ENCODE measurements at regions not wholly inside any gene's neighbourhood (a gene's known extent, or its start where the extent isn't known, plus 50 kb on each side); places are given as distances from the start of the nearest gene placed in this dataset.

GRCh38 chr4:42824278-42824977 is 68.1 kb upstream of the GRXCR1 start:
- Mint-ChIP-seq H3K9me3 (no peaks in the 10 kb centered on the region), H3K4me1 (no peaks in the 10 kb centered on the region), H3K36me3 (no peaks in the 10 kb centered on the region), H3K4me3 (no peak overlapping the region), H3K27ac (no peak overlapping the region), H3K27me3 (peaks cover 9% of the 10 kb centered on the region)
- ATAC-seq, result no peak

DNA sequence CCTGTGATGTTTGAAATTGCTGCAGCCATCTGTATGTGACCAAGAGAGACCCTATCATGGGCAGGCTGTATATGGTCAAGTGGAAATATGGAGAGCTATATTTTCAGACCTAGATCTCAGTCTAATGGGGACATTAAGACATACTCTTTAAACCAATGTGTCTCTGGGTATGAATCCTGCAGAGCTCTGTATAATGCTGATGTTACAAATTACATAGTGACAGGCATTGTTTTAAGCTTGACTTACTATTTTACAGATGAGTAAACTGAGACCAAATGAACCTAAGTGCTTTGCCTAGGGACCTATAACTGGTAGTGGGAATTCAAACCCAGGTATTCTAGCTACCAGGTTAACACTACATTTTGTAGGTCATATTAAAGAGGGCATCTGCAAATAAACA is 71.3 kb upstream of the GRXCR1 start:
- no peak overlapping the region for H3K27ac Mint-ChIP-seq
- peaks cover 7% of the 10 kb centered on the region for H3K4me1 Mint-ChIP-seq
- no peak overlapping the region for H3K4me3 Mint-ChIP-seq
- no peaks in the 10 kb centered on the region for H3K9me3 Mint-ChIP-seq
- no peaks in the 10 kb centered on the region for H3K36me3 Mint-ChIP-seq
- ATAC-seq, result no peak
- H3K27me3 Mint-ChIP-seq, result peaks cover 6% of the 10 kb centered on the region

- Mint-ChIP-seq H3K4me3 (no peak overlapping the region), H3K27ac (no peak overlapping the region), H3K4me1 (peaks cover 7% of the 10 kb centered on the region), H3K27me3 (no peaks in the 10 kb centered on the region), H3K36me3 (no peaks in the 10 kb centered on the region), H3K9me3 (no peaks in the 10 kb centered on the region)
- ATAC-seq, result no peak
Measured at GRCh38 chr4:42819863-42820514, 72.5 kb upstream of the GRXCR1 start.

DNA sequence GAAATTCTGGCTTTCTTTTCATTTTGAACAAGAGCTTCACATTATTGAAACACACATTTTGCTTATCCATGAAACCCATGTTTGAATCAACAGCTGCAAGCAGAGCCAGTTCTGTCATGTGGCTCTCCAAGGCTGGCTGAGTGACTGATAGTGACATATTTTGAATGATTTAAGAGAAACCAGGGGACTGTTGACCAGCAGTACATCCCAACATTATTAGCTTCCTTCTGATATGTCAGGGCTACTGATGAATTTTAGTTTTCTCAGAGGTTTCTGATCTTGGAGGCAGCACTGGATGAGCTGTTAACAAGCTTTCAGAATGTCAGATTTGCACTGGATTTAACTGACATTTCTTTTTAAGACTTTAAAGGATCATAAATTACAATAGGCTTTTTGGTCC is 74.6 kb upstream of the GRXCR1 start:
- H3K4me1 Mint-ChIP-seq, result peaks cover 7% of the 10 kb centered on the region
- no peaks in the 10 kb centered on the region for H3K27me3 Mint-ChIP-seq
- ATAC-seq, result no peak
- no peak overlapping the region for H3K27ac Mint-ChIP-seq
- H3K4me3 Mint-ChIP-seq, result no peak overlapping the region
- H3K36me3 Mint-ChIP-seq, result no peaks in the 10 kb centered on the region
- no peaks in the 10 kb centered on the region for H3K9me3 Mint-ChIP-seq

DNA sequence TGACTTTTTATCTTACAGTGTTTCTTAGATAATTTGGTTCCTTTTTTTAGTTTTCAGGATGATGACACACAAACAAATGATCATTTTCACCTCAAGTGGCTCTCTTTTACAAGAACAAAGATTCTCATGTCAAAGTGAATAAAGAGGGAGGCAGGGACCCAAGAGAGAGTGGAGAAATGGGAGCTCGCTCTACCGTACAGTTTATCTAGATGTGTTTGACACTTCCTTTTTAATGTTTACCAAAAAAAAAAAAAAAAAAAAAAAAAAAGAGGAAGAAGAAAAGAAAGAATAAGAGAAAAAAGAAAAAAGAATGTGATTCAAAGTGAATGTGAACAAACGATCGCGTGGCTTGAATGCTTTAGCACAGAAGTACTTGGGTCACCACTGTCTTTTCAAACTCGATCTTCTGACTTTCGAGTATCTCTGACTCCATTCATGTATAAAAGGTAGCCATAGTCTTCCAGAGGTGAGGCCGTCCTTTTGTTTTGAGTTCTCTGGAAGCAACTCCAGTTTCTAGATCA is 75.6 kb upstream of the GRXCR1 start:
- peak; percentile 44 for ATAC-seq
- H3K27me3 Mint-ChIP-seq, result no peaks in the 10 kb centered on the region
- H3K4me1 Mint-ChIP-seq, result peaks cover 7% of the 10 kb centered on the region

GRCh38 chr4:42816189-42816879 is 76.2 kb upstream of the GRXCR1 start:
- peaks cover 7% of the 10 kb centered on the region for H3K4me1 Mint-ChIP-seq
- H3K27ac Mint-ChIP-seq, result no peak overlapping the region
- no peak overlapping the region for H3K4me3 Mint-ChIP-seq
- no peaks in the 10 kb centered on the region for H3K36me3 Mint-ChIP-seq
- no peaks in the 10 kb centered on the region for H3K9me3 Mint-ChIP-seq
- peaks cover 3% of the 10 kb centered on the region for H3K27me3 Mint-ChIP-seq
- no peak for ATAC-seq

More for the DNA sequence above, 75.6 kb upstream of the GRXCR1 start:
- no peak overlapping the region for H3K4me3 Mint-ChIP-seq
- H3K27ac Mint-ChIP-seq, result no peak overlapping the region
- no peaks in the 10 kb centered on the region for H3K9me3 Mint-ChIP-seq
- H3K36me3 Mint-ChIP-seq, result no peaks in the 10 kb centered on the region

- Mint-ChIP-seq H3K27me3 (peaks cover 29% of the 10 kb centered on the region), H3K4me3 (no peak overlapping the region), H3K36me3 (no peaks in the 10 kb centered on the region), H3K4me1 (no peaks in the 10 kb centered on the region), H3K27ac (no peak overlapping the region), H3K9me3 (peaks cover 3% of the 10 kb centered on the region)
- ATAC-seq, result no peak
Measured at GRCh38 chr4:42809419-42810084, 83.0 kb upstream of the GRXCR1 start.

DNA sequence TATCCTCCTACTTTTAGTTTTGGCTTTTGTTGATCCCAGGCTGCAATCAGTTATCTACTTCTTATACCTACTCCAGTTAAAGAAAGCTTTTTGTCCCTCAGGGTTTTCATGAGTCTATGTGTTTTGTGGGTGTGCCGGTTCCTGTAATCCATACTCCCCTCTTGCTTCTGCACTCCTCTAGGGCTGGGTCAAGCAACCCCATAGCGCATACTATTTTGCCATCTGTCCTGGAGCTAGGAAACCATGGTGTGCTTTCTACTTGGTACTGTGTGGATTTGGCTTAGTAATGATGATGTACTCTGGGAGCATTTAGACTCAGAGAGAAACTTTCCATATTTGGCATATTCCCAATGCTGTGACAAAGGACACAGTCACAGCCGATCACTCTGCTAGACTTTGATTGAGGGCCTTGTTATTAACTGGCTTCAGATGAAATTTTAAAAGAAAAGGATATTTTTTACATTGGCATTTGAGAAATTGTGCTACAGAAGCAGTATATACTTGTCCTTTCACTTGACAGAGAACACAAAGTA is 86.1 kb upstream of the GRXCR1 start:
- Mint-ChIP-seq H3K4me1 (no peaks in the 10 kb centered on the region), H3K27me3 (peaks cover 35% of the 10 kb centered on the region), H3K9me3 (peaks cover 15% of the 10 kb centered on the region), H3K4me3 (no peak overlapping the region), H3K27ac (no peak overlapping the region), H3K36me3 (no peaks in the 10 kb centered on the region)
- no peak for ATAC-seq

DNA sequence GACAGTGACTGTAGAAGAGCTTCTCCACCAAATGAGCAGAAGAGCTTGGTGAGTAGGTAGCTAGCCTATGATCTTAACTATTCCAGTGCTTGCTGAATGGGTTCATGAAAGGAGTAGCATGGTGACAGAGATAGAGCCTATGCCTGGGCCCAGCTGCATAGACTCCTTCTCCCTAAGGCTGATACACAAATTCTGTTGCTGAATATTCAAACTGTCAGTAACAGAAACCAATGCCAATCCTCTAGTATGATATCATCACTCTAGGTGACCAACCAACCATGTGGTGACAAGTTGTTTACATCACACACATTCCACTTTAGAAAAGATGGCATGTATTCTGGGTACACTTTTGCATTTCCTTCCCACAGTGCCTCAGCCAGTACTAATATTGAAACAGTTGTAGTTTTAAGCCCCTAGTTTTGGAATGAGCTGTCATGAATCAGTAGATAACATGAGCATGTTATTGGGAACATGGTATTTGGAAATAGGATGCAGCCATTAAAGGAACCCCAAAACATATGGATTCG is 103.4 kb upstream of the GRXCR1 start:
- H3K4me3 Mint-ChIP-seq, result no peak overlapping the region
- peaks cover 9% of the 10 kb centered on the region for H3K27me3 Mint-ChIP-seq
- H3K27ac Mint-ChIP-seq, result no peak overlapping the region
- H3K9me3 Mint-ChIP-seq, result peaks cover 11% of the 10 kb centered on the region
- ATAC-seq, result no peak
- no peaks in the 10 kb centered on the region for H3K36me3 Mint-ChIP-seq
- H3K4me1 Mint-ChIP-seq, result no peaks in the 10 kb centered on the region

DNA sequence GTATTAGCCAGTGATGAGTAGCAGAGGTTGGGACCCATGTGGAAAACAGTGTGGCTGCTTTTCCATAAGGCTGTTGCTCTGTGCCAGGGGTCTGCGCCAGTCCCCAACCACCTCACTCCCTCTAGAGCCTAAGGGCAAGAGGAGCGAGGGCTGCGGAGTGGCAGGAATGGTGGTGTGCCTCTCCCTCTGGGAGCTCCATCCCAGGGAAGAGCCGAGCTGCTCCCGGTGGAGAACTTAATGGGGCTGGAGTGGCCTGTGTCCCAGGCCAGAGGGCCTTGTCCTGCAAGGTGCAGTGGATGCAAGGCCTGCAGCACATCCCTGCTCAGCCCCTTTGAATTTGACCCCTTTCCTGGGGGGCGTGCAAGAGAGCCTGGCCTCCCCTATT is 105.4 kb upstream of the GRXCR1 start:
- H3K4me1 Mint-ChIP-seq, result no peaks in the 10 kb centered on the region

GRCh38 chr4:42786350-42787078 is 106.0 kb upstream of the GRXCR1 start:
- Mint-ChIP-seq H3K4me3 (no peak overlapping the region), H3K27me3 (peaks cover 27% of the 10 kb centered on the region), H3K27ac (no peak overlapping the region), H3K36me3 (no peaks in the 10 kb centered on the region), H3K4me1 (no peaks in the 10 kb centered on the region), H3K9me3 (peaks cover 19% of the 10 kb centered on the region)
- no peak for ATAC-seq

More for the DNA sequence above, 105.4 kb upstream of the GRXCR1 start:
- peaks cover 27% of the 10 kb centered on the region for H3K27me3 Mint-ChIP-seq
- peaks cover 21% of the 10 kb centered on the region for H3K9me3 Mint-ChIP-seq
- H3K27ac Mint-ChIP-seq, result no peak overlapping the region
- H3K36me3 Mint-ChIP-seq, result no peaks in the 10 kb centered on the region
- no peak overlapping the region for H3K4me3 Mint-ChIP-seq
- no peak for ATAC-seq

DNA sequence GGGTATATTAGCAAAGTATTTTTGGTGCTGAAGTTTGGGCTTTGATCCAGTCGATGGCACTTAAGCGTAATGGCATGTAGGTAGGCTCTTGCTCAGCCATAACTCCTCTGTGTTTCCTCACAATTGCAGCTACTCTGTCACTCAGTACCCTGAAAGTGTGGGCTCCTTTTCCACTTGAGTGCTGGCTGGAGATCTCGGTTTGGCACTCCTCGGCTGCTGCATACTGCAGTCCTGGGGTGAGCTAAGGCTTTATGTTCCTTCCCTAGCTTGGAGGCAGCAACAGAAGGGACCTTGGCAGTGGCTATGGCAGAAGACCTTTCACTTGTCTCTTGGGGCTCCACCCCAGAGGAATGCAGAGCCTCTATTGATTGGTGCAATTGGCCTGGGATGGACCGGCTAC is 106.7 kb upstream of the GRXCR1 start:
- Mint-ChIP-seq H3K9me3 (peaks cover 19% of the 10 kb centered on the region), H3K36me3 (no peaks in the 10 kb centered on the region), H3K27ac (no peak overlapping the region), H3K4me3 (no peak overlapping the region), H3K27me3 (peaks cover 27% of the 10 kb centered on the region), H3K4me1 (no peaks in the 10 kb centered on the region)
- ATAC-seq, result no peak

- no peak overlapping the region for H3K4me3 Mint-ChIP-seq
- ATAC-seq, result no peak
- H3K9me3 Mint-ChIP-seq, result peaks cover 19% of the 10 kb centered on the region
- H3K27ac Mint-ChIP-seq, result no peak overlapping the region
- peaks cover 21% of the 10 kb centered on the region for H3K27me3 Mint-ChIP-seq
- no peaks in the 10 kb centered on the region for H3K36me3 Mint-ChIP-seq
- no peaks in the 10 kb centered on the region for H3K4me1 Mint-ChIP-seq
Measured at GRCh38 chr4:42781315-42781714, 111.2 kb upstream of the GRXCR1 start.

DNA sequence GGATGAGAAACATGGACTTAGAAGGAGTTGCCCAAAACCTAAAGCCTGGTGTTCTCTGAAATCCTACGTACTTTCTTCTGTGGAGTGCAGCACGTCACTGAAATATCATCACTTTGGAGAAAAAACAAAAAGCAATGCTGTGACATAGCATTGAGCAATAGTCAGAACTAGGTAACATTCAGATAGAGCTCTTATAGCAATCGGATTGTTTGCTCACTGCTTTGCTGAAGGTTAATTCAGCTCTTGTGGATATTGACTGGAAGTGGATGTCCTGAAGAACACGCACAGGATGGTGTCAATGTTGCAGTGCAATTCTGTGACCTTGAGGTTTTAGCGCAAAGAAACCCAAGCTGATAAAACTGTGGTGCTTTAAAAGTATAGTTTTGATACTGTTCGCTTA is 114.2 kb upstream of the GRXCR1 start:
- no peak overlapping the region for H3K4me3 Mint-ChIP-seq
- H3K9me3 Mint-ChIP-seq, result peaks cover 6% of the 10 kb centered on the region
- no peak for ATAC-seq
- no peaks in the 10 kb centered on the region for H3K36me3 Mint-ChIP-seq
- no peaks in the 10 kb centered on the region for H3K4me1 Mint-ChIP-seq
- H3K27me3 Mint-ChIP-seq, result peaks cover 9% of the 10 kb centered on the region
- H3K27ac Mint-ChIP-seq, result no peak overlapping the region

All from stimulated activated memory B cell treated with anti-CD40 and anti-IgM and Interleukin-4, amounts not matched to agents 10 μg/mL and 1 μg/mL and 100 μg/mL, for 72 hours (primary cell).